A673 (cell line): ENCODE measurements at regions not wholly inside any gene's neighbourhood (a gene's known extent, or its start where the extent isn't known, plus 50 kb on each side); places are given as distances from the start of the nearest gene placed in this dataset.

ENCODE experiments used
- CTCF ChIP-seq: fragments of 300-800, 200-600 bp; sonication (generic); conservative IDR thresholded peaks from 2 replicates; pipeline ENCODE4 v1.5.1; 2017; ENCODE audit warnings: low read depth, mild to moderate bottlenecking, antibody characterized with exemption, low read length, moderate library complexity, mixed read lengths
- EZH2 ChIP-seq: fragments of 200-600 bp; sonication (generic); IDR thresholded peaks from 2 replicates; pipeline ENCODE4 v1.6.1; 2017; ENCODE audit warnings: borderline replicate concordance, low read depth, mild to moderate bottlenecking, mixed read lengths, antibody characterized with exemption, low read length; ENCODE audit not compliant: poor library complexity, severe bottlenecking

DNA sequence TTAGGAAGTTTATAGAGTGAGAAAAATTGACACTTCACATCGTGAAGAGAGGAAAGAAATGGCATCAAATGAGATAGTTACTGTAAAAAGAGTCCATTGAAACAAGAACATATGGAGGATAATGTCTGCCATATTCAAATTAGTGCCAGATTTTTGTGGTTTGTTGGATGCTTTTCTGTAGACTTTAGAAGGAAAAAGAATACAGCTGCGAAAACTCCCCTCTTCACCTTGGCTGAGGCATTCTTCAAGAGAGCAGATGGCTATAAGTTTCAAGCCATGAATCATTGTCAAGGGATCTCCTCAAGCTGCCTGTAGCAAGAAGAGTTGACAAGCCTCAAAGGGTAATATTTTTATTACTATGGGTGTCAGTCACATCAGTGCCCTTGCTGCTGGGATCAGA is 507.4 kb upstream of the RAG2 start:
- no peak for TF ChIP-seq CTCF
- TF ChIP-seq EZH2 = no peak
